Femur (tissue), 1 donor: ENCODE measurements at regions not wholly inside any gene's neighbourhood (a gene's known extent, or its start where the extent isn't known, plus 50 kb on each side); places are given as distances from the start of the nearest gene placed in this dataset.
"Not testable (repeated sequence)": the region's sequence is repeated elsewhere in the genome, so short reads cannot be mapped to it uniquely, and the experiment has no call there.

Source experiments
- DNase-seq: peaks from one replicate; pipeline ENCODE4 v3.0.0-alpha.2; 2017

- no peak for DNase-seq
Observed at GRCh38 chr2:47295131-47295980, 73.8 kb upstream of the EPCAM start.

DNA sequence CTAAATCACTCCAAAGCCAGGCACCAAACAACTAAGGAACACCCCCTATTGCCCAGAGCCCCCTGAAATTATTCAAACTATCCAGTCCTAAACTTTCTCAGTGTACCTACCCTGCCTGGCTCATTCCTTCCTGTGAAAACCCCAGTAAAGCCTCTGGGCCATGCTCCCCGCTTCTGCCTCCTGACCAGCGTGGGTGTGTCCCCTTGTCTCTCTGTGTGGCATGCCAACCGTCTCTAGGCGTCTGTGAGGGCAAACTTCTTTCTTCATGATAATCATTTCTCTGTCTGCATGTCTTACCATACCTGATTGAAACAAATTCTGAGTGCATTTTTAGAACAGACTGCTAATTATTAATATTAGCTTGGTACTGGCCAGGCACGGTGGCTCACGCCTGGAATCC, 75.1 kb upstream of the EPCAM start:
- no peak for DNase-seq

- DNase-seq = no peak
Observed at GRCh38 chr2:47288864-47289263, 80.2 kb upstream of the EPCAM start.

DNA sequence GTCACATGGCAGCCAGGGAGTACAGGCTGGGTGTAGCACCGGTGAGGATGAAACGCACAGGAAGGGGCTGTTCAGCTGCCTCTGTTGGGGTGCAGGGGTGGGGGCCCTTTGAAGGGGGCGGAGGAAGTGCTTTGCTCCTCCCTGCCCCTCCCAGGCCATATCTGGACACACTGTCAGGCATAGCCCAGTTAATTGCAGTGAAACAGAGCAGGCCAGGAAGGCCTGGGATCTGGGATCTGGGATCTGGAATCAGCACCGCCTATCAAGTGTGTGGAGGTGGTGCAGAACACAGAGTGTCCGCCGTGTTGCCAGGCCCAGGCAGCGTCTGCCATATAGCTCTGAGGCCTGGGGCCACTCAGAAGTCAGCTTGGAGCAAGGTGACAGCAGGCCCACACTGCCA, 85.5 kb upstream of the EPCAM start:
- DNase-seq = no peak

DNA sequence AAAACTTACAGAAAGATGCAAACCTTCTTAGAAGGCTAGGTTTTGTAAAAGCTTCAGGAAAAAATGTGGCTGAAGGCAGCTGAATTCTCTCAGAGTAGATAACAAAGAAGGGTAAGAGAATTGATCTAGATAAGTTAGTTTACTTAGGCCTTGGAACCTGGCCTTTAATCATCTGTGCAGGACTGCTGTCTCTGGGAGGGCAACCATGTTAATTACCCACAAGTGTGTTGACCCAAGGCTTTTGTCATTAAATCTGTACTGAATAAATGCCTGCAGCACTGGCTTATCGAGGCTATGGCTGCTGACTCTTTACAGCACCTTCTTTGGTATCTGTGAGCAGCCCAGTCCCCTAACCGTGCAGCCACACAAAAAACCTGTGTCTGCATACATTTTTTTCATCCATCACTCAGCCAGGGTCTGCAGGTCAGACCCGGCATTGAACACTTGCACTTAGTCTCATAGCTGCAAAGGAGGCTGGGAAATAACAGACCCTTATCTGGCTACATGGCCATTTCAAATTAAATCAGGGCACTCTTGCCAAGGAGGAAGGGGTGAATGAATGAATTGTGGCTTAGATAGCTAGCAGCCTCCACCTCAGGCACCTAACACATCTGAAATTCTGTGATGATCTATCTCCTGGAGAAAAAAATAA, 86.4 kb upstream of the EPCAM start:
- DNase-seq = no peak

- DNase-seq = not testable (repeated sequence)
Observed at GRCh38 chr2:47279525-47279924, 89.6 kb upstream of the EPCAM start.

DNA sequence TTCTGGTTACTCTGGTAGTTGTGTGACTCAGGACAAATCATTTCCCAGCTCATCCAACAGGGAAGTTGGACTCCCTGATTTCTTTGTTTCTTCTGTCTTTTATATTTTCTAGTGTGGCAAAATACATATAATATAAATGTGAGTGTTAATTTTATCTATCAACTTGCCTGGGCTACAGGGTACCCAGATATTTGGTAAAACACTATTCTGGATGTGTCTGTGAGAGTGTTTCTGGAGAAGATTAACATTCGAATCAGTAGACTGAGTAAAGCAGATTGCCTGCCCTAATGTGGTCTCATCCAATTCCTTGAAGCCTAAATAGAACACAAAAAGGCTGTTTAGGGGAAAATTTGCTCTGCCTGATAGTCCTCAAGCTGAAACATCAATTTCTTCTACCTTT, 91.1 kb upstream of the EPCAM start:
- no peak for DNase-seq

GRCh38 chr2:47277187-47277586, 91.9 kb upstream of the EPCAM start:
- no peak for DNase-seq

DNA sequence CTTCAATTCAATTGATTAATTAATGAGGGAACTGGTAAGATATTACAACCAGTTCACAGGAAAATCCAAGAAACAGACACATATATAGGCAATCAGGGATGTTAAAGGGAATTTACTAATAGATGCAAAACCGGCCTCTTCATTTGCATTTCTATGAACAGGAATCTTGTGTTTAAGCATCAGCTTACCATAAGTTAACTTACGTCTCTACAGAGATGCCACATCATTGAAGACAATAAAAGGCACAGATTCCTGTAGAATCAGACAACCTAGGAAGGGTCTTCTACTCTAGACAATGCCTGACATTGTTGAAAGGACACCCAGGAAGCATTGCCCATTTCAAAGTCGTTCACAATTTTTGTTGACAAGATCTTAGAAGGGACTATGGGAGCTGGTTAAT, 93.0 kb upstream of the EPCAM start:
- no peak for DNase-seq

GRCh38 chr2:47274054-47274782, 94.9 kb upstream of the EPCAM start:
- DNase-seq = no peak

GRCh38 chr2:47272905-47273758, 96.0 kb upstream of the EPCAM start:
- DNase-seq = no peak

- peak; percentile 77 for DNase-seq
Observed at GRCh38 chr2:47272031-47272864, 95.9 kb upstream of the CALM2 start.

GRCh38 chr2:47271054-47272000, 95.0 kb upstream of the CALM2 start:
- DNase-seq = no peak

DNA sequence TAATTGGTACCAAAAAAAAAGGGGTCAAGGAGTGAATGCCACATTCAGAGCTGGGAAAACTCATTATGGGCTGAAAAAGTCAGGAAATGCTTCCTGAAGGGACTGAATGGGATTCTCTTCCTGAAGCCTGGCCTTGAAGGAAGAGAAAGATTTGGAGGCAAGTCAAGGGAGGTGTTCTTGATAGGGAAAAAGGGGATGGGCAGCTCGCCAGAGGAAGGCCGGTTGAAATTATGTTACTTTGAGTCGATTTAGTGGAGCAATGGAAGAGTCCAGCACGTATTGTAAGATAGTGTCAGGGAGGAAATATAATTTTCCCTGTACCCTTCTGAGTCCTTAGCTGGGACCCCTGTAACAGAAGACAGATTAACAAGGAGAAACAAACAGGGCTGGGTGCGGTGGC, 94.1 kb upstream of the CALM2 start:
- no peak for DNase-seq

DNA sequence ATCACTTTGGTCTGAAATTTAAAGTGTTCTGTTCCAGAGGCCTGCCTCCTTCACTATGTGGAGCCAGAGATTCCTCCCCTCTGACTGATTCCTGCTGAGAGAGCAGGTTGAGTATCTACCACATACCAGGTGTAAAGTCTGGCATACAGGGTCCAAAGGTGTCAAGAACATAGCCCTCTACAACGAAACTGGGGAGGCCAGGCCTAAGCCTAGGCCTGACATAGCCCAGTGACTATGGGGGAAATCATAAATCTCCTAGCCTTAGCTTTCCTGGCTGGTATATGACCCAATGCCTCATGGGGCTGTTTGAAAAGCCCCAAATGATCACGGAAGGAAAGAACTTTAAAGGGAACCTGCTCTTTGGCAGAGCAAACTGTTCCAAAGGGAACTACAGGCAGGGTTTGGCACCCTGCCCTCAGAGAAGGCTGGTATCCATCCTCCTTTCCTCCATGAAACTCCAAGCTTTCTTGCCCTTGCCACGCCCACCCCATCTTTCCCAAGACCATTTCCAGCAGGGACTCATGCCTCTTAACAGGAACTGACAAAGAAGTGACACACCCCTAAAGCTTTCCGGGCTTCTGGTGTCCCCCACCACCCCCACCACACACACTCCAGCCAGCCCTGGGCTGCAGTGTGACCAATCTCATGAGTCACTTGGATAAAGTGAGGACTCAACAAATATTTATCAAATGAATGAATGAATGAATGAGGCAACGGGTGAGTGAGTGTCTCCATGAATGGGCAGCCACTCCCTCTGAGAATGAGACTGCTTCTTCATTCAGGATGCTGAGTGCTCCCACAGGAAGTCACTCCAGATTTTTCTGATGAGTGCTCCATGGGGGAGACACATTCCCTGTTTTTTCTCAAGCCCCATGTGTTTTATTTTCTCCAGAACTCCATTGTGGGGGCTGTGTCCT, 93.3 kb upstream of the CALM2 start:
- DNase-seq = no peak

- no peak for DNase-seq
Observed at GRCh38 chr2:47267711-47268086, 91.4 kb upstream of the CALM2 start.

- peak; percentile 46 for DNase-seq
Observed at GRCh38 chr2:47266939-47267710, 90.8 kb upstream of the CALM2 start.

GRCh38 chr2:47265751-47266231, 89.5 kb upstream of the CALM2 start:
- DNase-seq = no peak

GRCh38 chr2:47265158-47265557, 88.8 kb upstream of the CALM2 start:
- no peak for DNase-seq
